Naive thymus-derived CD4-positive, alpha-beta T cell (primary cell): ENCODE measurements at regions not wholly inside any gene's neighbourhood (a gene's known extent, or its start where the extent isn't known, plus 50 kb on each side); places are given as distances from the start of the nearest gene placed in this dataset.
"Not testable (repeated sequence)": the region's sequence is repeated elsewhere in the genome, so short reads cannot be mapped to it uniquely, and the experiment has no call there.

Experiments
- ATAC-seq: fragments of 150-1000 bp; cut with Tn5 transposase; 2 replicates; pipeline ENCODE4 v1.10.0; 2021; ENCODE audit warnings: mild to moderate bottlenecking, moderate library complexity
- CTCF ChIA-PET: fragments of 350-600 bp; sonication (Branson Sonifier 250); formaldehyde crosslinking; loops from one replicate; lab custom pipeline; 2021; ENCODE audit warnings: antibody characterized with exemption; lab: Charles Lee
- POLR2A ChIA-PET: fragments of 350-600 bp; sonication (Branson Sonifier 250); formaldehyde crosslinking; loops from one replicate; lab custom pipeline; 2021; ENCODE audit warnings: antibody characterized with exemption, inconsistent platforms; lab: Charles Lee
- DNase-seq, 9 donors: peaks; one replicate each; pipeline versions ENCODE4 v3.0.0 to v3.0.0-alpha.2; 2020 to 2022; ENCODE audit warnings: mixed read lengths in 1 of 9
- H3K27ac ChIP-seq: one replicate; pipeline ENCODE4 v1.7.0; 2013; ENCODE audit warnings: mild to moderate bottlenecking, low read depth, low read length, moderate library complexity
- H3K27me3 ChIP-seq, 2 donors: one replicate each; pipeline ENCODE4 v1.7.0; 2013; ENCODE audit warnings: low read length in 2 of 2, mild to moderate bottlenecking in 2 of 2, moderate library complexity in 2 of 2; ENCODE audit not compliant: control insufficient read depth in 2 of 2, insufficient read depth in 2 of 2
- H3K36me3 ChIP-seq, 3 experiments: 1 replicate in 2 of 3; 2 replicates in 1 of 3; pipeline ENCODE4 v1.7.0; 2013; ENCODE audit warnings: low read length in 3 of 3, mild to moderate bottlenecking in 3 of 3, moderate library complexity in 1 of 3; ENCODE audit not compliant: insufficient read depth in 3 of 3, control insufficient read depth in 2 of 3
- H3K4me1 ChIP-seq, 2 donors: one replicate each; pipeline ENCODE4 v1.7.0; 2013; ENCODE audit warnings: low read length in 2 of 2, mild to moderate bottlenecking in 2 of 2, moderate library complexity in 1 of 2; ENCODE audit not compliant: control insufficient read depth in 2 of 2, insufficient read depth in 2 of 2
- H3K4me3 ChIP-seq: 2 replicates; pipeline ENCODE4 v1.7.0; 2013; ENCODE audit warnings: mild to moderate bottlenecking, low read length
- H3K9me3 ChIP-seq, 3 experiments: 1 replicate in 2 of 3; 2 replicates in 1 of 3; pipeline ENCODE4 v1.7.0; 2013; ENCODE audit warnings: low read length in 3 of 3; ENCODE audit not compliant: control insufficient read depth in 2 of 3
- H3K27ac Mint-ChIP-seq, 9 donors: one replicate each; pipeline ENCODE4 v1.8.0; 2020 to 2022; ENCODE audit warnings: mixed read lengths in 9 of 9, mild to moderate bottlenecking in 8 of 9, moderate library complexity in 5 of 9, inconsistent platforms in 2 of 9
- H3K27me3 Mint-ChIP-seq, 5 donors: one replicate each; pipeline ENCODE4 v1.8.0; 2021 to 2022; ENCODE audit warnings: mixed read lengths in 5 of 5, mild to moderate bottlenecking in 1 of 5
- H3K36me3 Mint-ChIP-seq, 5 donors: one replicate each; pipeline ENCODE4 v1.8.0; 2020 to 2022; ENCODE audit warnings: mixed read lengths in 5 of 5, mild to moderate bottlenecking in 3 of 5, inconsistent platforms in 1 of 5
- H3K4me1 Mint-ChIP-seq, 7 donors: one replicate each; pipeline ENCODE4 v1.8.0; 2020 to 2022; ENCODE audit warnings: mixed read lengths in 7 of 7, mild to moderate bottlenecking in 3 of 7, inconsistent platforms in 1 of 7
- H3K4me3 Mint-ChIP-seq, 10 donors: one replicate each; pipeline ENCODE4 v1.8.0; 2020 to 2022; ENCODE audit warnings: mild to moderate bottlenecking in 10 of 10, mixed read lengths in 10 of 10, moderate library complexity in 6 of 10, inconsistent platforms in 2 of 10
- H3K9me3 Mint-ChIP-seq, 11 donors: one replicate each; pipeline ENCODE4 v1.8.0; 2020 to 2022; ENCODE audit warnings: mixed read lengths in 11 of 11, mild to moderate bottlenecking in 4 of 11, inconsistent platforms in 1 of 11, moderate library complexity in 1 of 11
- intact Hi-C, 2 donors: fragments of 100-400 bp; cut with micrococcal nuclease; formaldehyde crosslinking; loops; one replicate each; pipeline ENCODE4 v1.15.1; 2023

DNA sequence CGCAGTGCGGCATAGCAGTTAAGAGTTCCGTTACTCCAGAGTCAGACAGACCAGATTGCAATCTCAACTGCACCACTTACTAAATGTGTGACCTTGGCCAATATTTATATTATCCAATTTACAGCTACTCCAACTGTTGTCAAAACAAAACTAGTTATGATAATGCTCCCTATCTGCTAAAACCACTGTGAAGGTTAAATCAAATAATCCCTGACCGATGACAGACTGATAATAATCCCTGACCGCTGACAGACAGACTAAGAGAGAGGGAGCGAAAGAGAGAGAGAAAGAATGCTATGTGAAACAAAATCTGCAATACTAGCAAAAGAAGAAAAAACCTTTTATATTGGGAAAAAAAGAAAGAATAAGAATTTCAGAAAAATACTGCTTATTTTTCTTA, 204.1 kb upstream of the ZNF322 start:
- CTCF ChIA-PET, H3K4me3 ChIP-seq, H3K4me1 Mint-ChIP-seq, POLR2A ChIA-PET, H3K36me3 ChIP-seq, H3K4me3 Mint-ChIP-seq, H3K36me3 Mint-ChIP-seq, intact Hi-C loops, H3K9me3 Mint-ChIP-seq, DNase-seq, H3K9me3 ChIP-seq, H3K27ac ChIP-seq, H3K27me3 ChIP-seq, H3K27me3 Mint-ChIP-seq, H3K27ac Mint-ChIP-seq, H3K4me1 ChIP-seq, ATAC-seq: not testable (repeated sequence)

DNA sequence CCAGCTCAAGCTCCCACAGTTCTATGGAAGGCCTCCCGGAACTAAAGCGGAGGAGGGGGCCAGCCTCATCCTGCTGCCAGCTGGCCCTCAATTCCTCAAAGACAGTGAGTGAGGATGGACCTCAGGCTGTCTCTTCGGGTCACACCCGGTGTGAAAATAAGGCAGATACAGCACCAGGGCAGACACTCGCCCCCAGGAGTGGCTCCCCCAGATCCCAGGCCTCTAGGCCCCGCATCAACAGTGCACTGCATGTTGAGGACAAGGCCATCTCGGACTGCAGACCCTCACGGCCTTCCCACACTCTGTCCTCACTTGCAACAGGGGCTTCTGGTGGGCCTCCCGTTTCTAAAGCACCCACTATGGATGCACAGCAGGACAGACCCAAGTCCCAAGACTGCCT, 239.2 kb upstream of the ZNF322 start:
- H3K27me3 ChIP-seq, intact Hi-C loops, H3K9me3 ChIP-seq, H3K27ac Mint-ChIP-seq, H3K36me3 Mint-ChIP-seq, H3K4me1 ChIP-seq, DNase-seq, H3K27ac ChIP-seq, H3K4me3 ChIP-seq, H3K4me3 Mint-ChIP-seq, H3K27me3 Mint-ChIP-seq, H3K4me1 Mint-ChIP-seq, CTCF ChIA-PET, ATAC-seq, POLR2A ChIA-PET, H3K36me3 ChIP-seq, H3K9me3 Mint-ChIP-seq: not testable (repeated sequence)

DNA sequence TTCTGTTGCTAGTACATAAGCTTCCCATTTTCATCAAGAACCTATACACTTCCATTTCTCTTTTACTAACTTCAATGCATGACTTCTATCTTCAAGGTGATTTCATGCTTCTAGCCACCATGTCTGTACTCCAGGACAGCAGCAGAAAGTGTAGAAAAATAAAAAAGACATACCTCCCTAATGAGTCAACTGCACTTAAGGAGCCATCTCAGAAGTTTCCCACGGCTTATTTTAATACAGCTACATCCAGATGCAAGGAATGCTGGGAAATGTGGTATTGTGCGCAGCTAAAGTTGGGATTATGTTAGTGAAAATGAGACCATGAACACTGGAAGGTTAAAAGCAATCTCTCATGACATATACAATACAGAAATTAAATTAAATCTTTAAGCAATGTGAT, 264.7 kb upstream of the ZNF322 start:
- H3K27ac Mint-ChIP-seq, H3K27ac ChIP-seq, CTCF ChIA-PET, H3K9me3 Mint-ChIP-seq, DNase-seq, H3K4me3 ChIP-seq, ATAC-seq, H3K9me3 ChIP-seq, H3K4me1 Mint-ChIP-seq, H3K4me3 Mint-ChIP-seq, H3K36me3 ChIP-seq, POLR2A ChIA-PET, H3K27me3 Mint-ChIP-seq, H3K4me1 ChIP-seq, H3K27me3 ChIP-seq, intact Hi-C loops: not testable (repeated sequence)
- H3K36me3 Mint-ChIP-seq = peaks cover 0 to 22% (median 8%) of the 10 kb centered on the region in 5 donors

DNA sequence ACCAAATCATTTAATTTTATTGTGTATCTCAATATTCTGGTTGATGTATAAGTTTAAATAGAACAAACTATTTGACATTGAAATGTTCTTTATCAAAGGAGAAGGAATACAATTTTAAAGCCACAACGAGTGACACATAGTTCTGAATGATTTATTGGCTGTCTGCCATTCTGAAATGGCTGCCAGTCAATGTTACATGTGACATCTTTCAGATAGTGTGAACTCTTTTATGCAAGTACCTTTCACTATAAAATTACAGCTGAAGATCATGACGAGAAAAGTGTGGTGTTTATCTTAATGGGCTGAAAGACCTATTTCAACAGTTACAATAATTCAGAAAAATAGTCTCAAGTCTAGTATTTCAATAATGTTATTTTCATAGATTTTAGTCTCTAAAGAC, 268.6 kb upstream of the ZNF322 start:
- CTCF ChIA-PET, DNase-seq, H3K27me3 ChIP-seq, H3K4me3 ChIP-seq, H3K9me3 Mint-ChIP-seq, H3K4me1 Mint-ChIP-seq, H3K27me3 Mint-ChIP-seq, H3K27ac ChIP-seq, H3K27ac Mint-ChIP-seq, H3K36me3 ChIP-seq, intact Hi-C loops, H3K4me3 Mint-ChIP-seq, ATAC-seq, H3K9me3 ChIP-seq, POLR2A ChIA-PET, H3K4me1 ChIP-seq: not testable (repeated sequence)
- H3K36me3 Mint-ChIP-seq = peaks cover 0 to 11% (median 1%) of the 10 kb centered on the region in 5 donors

DNA sequence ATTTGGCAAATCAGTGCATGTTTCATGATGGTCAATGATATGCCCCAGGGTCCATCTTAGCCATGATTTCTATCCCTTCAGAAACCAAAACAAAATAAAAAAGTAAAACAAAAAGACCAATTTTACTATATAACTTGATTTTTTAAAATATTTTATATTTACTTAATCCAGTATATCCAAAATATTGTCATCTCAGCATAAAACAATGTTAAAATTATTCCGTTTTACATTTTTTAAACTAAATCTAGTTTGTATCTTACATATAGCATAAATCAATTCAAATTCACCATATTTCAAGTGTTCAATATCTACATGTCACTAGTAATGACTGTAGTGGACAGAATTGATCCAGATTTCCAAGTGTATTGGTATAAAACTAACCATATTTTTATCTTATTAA, 277.7 kb upstream of the ZNF322 start:
- DNase-seq, H3K4me1 ChIP-seq, H3K4me3 Mint-ChIP-seq, intact Hi-C loops, H3K27ac ChIP-seq, H3K36me3 ChIP-seq, ATAC-seq, H3K9me3 Mint-ChIP-seq, H3K27me3 Mint-ChIP-seq, CTCF ChIA-PET, H3K27ac Mint-ChIP-seq, POLR2A ChIA-PET, H3K9me3 ChIP-seq, H3K27me3 ChIP-seq, H3K4me3 ChIP-seq, H3K4me1 Mint-ChIP-seq, H3K36me3 Mint-ChIP-seq: not testable (repeated sequence)

DNA sequence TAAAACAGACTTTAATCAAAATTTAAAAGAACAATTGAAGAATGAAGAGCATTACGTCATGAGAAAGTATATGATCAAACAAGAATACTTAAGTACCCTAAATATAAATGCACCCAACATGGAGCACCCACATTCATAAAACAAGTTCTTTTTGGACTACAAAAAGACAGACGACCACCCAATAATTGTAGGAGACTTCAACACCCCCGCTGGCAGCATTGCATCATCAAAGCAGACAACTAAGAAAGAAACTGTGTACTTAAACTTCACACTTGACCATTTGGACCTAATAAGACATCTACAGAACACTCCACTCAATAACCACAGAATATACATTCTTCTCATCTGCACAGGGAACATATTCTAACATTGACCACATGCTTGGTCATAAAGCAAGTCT, 291.7 kb upstream of the ZNF322 start:
- intact Hi-C loops, H3K27me3 Mint-ChIP-seq, H3K27me3 ChIP-seq, ATAC-seq, H3K36me3 Mint-ChIP-seq, H3K4me3 Mint-ChIP-seq, H3K9me3 ChIP-seq, H3K36me3 ChIP-seq, H3K4me1 ChIP-seq, H3K4me3 ChIP-seq, CTCF ChIA-PET, H3K27ac Mint-ChIP-seq, DNase-seq, H3K27ac ChIP-seq, POLR2A ChIA-PET: not testable (repeated sequence)
- H3K4me1 Mint-ChIP-seq = peaks cover 0 to 14% (median 7%) of the 10 kb centered on the region in 7 donors
- H3K9me3 Mint-ChIP-seq = peaks cover 0 to 16% (median 5%) of the 10 kb centered on the region in 11 donors

DNA sequence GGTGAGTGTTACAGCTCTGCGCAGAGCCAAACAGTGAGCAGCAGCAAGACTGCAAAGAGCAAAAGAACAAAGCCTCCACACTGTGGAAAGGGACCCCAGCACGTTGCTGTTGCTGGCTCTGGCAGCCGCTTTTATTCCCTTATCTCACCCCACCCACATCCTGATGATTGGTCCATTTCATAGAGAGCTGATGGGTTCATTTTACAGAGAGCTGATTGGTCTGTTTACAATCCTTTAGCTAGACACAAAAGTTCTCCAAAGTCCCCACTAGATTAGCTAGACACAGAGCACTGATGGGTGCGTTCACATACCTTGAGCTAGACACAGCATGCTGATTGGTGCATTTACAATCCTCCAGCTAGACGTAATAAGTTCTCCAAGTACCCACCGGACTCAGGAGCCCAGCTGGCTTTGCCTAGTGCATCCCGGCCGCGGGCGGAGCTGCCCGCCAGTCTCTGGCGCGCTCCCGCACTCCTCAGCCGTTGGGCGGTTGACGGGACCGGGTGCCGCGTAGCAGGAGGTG, 291.4 kb upstream of the PRSS16 start:
- CTCF ChIA-PET, H3K36me3 Mint-ChIP-seq, H3K4me1 ChIP-seq, POLR2A ChIA-PET, H3K27me3 ChIP-seq, H3K9me3 ChIP-seq, H3K27me3 Mint-ChIP-seq, H3K36me3 ChIP-seq: not testable (repeated sequence)
- Mint-ChIP-seq H3K9me3 (peaks cover 0 to 14% (median 5%) of the 10 kb centered on the region in 11 donors), H3K4me3 (peak overlapping the region; percentile 80 to 92 (median 86)), H3K4me1 (peaks cover 0 to 19% (median 14%) of the 10 kb centered on the region in 7 donors), H3K27ac (peak overlapping the region; percentile 76 to 93 (median 88))
- DNase-seq = peak in 8 of 9 donors; percentile 52 to 85 (median 74)
- H3K27ac ChIP-seq = peak overlapping the region; percentile 41
- peak overlapping the region; percentile 47 for H3K4me3 ChIP-seq
- ATAC-seq = peak; percentile 24
- intact Hi-C loops = loop anchor here in 1 of 2 donors (5.0 kb wide), 1 partner anchor 176 kb away; a partner anchor contains a TSS
